Naive thymus-derived CD4-positive, alpha-beta T cell (primary cell): ENCODE measurements at regions not wholly inside any gene's neighbourhood (a gene's known extent, or its start where the extent isn't known, plus 50 kb on each side); places are given as distances from the start of the nearest gene placed in this dataset.

Source experiments
- ATAC-seq: fragments of 150-1000 bp; cut with Tn5 transposase; 2 replicates; pipeline ENCODE4 v1.10.0; 2021; ENCODE audit warnings: mild to moderate bottlenecking, moderate library complexity
- CTCF ChIA-PET: fragments of 350-600 bp; sonication (Branson Sonifier 250); formaldehyde crosslinking; loops from one replicate; lab custom pipeline; 2021; ENCODE audit warnings: antibody characterized with exemption; lab: Charles Lee
- POLR2A ChIA-PET: fragments of 350-600 bp; sonication (Branson Sonifier 250); formaldehyde crosslinking; loops from one replicate; lab custom pipeline; 2021; ENCODE audit warnings: antibody characterized with exemption, inconsistent platforms; lab: Charles Lee
- DNase-seq, 9 donors: peaks; one replicate each; pipeline versions ENCODE4 v3.0.0 to v3.0.0-alpha.2; 2020 to 2022; ENCODE audit warnings: mixed read lengths in 1 of 9
- H3K27ac ChIP-seq: one replicate; pipeline ENCODE4 v1.7.0; 2013; ENCODE audit warnings: mild to moderate bottlenecking, low read depth, low read length, moderate library complexity
- H3K27me3 ChIP-seq, 2 donors: one replicate each; pipeline ENCODE4 v1.7.0; 2013; ENCODE audit warnings: low read length in 2 of 2, mild to moderate bottlenecking in 2 of 2, moderate library complexity in 2 of 2; ENCODE audit not compliant: control insufficient read depth in 2 of 2, insufficient read depth in 2 of 2
- H3K36me3 ChIP-seq, 3 experiments: 1 replicate in 2 of 3; 2 replicates in 1 of 3; pipeline ENCODE4 v1.7.0; 2013; ENCODE audit warnings: low read length in 3 of 3, mild to moderate bottlenecking in 3 of 3, moderate library complexity in 1 of 3; ENCODE audit not compliant: insufficient read depth in 3 of 3, control insufficient read depth in 2 of 3
- H3K4me1 ChIP-seq, 2 donors: one replicate each; pipeline ENCODE4 v1.7.0; 2013; ENCODE audit warnings: low read length in 2 of 2, mild to moderate bottlenecking in 2 of 2, moderate library complexity in 1 of 2; ENCODE audit not compliant: control insufficient read depth in 2 of 2, insufficient read depth in 2 of 2
- H3K4me3 ChIP-seq: 2 replicates; pipeline ENCODE4 v1.7.0; 2013; ENCODE audit warnings: mild to moderate bottlenecking, low read length
- H3K9me3 ChIP-seq, 3 experiments: 1 replicate in 2 of 3; 2 replicates in 1 of 3; pipeline ENCODE4 v1.7.0; 2013; ENCODE audit warnings: low read length in 3 of 3; ENCODE audit not compliant: control insufficient read depth in 2 of 3
- H3K27ac Mint-ChIP-seq, 9 donors: one replicate each; pipeline ENCODE4 v1.8.0; 2020 to 2022; ENCODE audit warnings: mixed read lengths in 9 of 9, mild to moderate bottlenecking in 8 of 9, moderate library complexity in 5 of 9, inconsistent platforms in 2 of 9
- H3K27me3 Mint-ChIP-seq, 5 donors: one replicate each; pipeline ENCODE4 v1.8.0; 2021 to 2022; ENCODE audit warnings: mixed read lengths in 5 of 5, mild to moderate bottlenecking in 1 of 5
- H3K36me3 Mint-ChIP-seq, 5 donors: one replicate each; pipeline ENCODE4 v1.8.0; 2020 to 2022; ENCODE audit warnings: mixed read lengths in 5 of 5, mild to moderate bottlenecking in 3 of 5, inconsistent platforms in 1 of 5
- H3K4me1 Mint-ChIP-seq, 7 donors: one replicate each; pipeline ENCODE4 v1.8.0; 2020 to 2022; ENCODE audit warnings: mixed read lengths in 7 of 7, mild to moderate bottlenecking in 3 of 7, inconsistent platforms in 1 of 7
- H3K4me3 Mint-ChIP-seq, 10 donors: one replicate each; pipeline ENCODE4 v1.8.0; 2020 to 2022; ENCODE audit warnings: mild to moderate bottlenecking in 10 of 10, mixed read lengths in 10 of 10, moderate library complexity in 6 of 10, inconsistent platforms in 2 of 10
- H3K9me3 Mint-ChIP-seq, 11 donors: one replicate each; pipeline ENCODE4 v1.8.0; 2020 to 2022; ENCODE audit warnings: mixed read lengths in 11 of 11, mild to moderate bottlenecking in 4 of 11, inconsistent platforms in 1 of 11, moderate library complexity in 1 of 11
- intact Hi-C, 2 donors: fragments of 100-400 bp; cut with micrococcal nuclease; formaldehyde crosslinking; loops; one replicate each; pipeline ENCODE4 v1.15.1; 2023

DNA sequence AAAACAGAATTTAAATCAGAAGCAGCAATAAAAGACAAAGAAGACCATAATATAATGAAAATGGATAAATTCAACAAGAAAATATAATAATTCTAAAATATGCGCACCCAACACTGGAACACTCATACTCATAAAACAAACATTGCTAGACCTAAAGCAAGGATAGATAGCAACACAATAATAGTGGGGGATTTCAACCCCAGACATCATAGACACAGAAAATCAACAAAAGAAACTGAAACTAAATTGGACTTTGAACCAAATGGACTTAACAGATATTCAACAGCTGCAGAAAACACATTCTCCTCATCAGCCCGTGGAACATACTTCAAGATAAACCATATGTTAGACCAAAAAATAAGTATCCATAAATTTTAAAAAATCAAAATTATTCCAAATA lies 1552.6 kb downstream of the C4orf33 start:
- POLR2A ChIA-PET = no interaction called here
- intact Hi-C loops = no loop called here
- H3K4me1 Mint-ChIP-seq = no peaks in the 10 kb centered on the region

GRCh38 chr4:130653842-130654241 lies 1557.9 kb downstream of the C4orf33 start:
- Histone ChIP-seq H3K4me1 (no peaks in the 10 kb centered on the region), H3K27ac (no peak overlapping the region), H3K27me3 (no peaks in the 10 kb centered on the region), H3K9me3 (no peaks in the 10 kb centered on the region), H3K36me3 (no peaks in the 10 kb centered on the region), H3K4me3 (no peak overlapping the region)
- Mint-ChIP-seq H3K36me3 (peaks cover 0 to 4% (median 0%) of the 10 kb centered on the region in 5 donors), H3K4me3 (no peak overlapping the region), H3K27ac (no peak overlapping the region), H3K9me3 (peaks cover 2 to 43% (median 12%) of the 10 kb centered on the region in 11 donors), H3K4me1 (no peaks in the 10 kb centered on the region), H3K27me3 (no peaks in the 10 kb centered on the region)
- CTCF ChIA-PET = no interaction called here
- no peak for ATAC-seq
- POLR2A ChIA-PET = no interaction called here
- no peak for DNase-seq
- intact Hi-C loops = no loop called here

More for the DNA sequence above, 1552.6 kb downstream of the C4orf33 start:
- Mint-ChIP-seq H3K36me3 (peaks cover 0 to 4% (median 0%) of the 10 kb centered on the region in 5 donors), H3K27me3 (no peaks in the 10 kb centered on the region), H3K9me3 (peaks cover 2 to 22% (median 10%) of the 10 kb centered on the region in 11 donors), H3K4me3 (no peak overlapping the region), H3K27ac (no peak overlapping the region)
- Histone ChIP-seq H3K4me3 (no peak overlapping the region), H3K9me3 (no peaks in the 10 kb centered on the region), H3K36me3 (no peaks in the 10 kb centered on the region), H3K27me3 (no peaks in the 10 kb centered on the region), H3K27ac (no peak overlapping the region), H3K4me1 (no peaks in the 10 kb centered on the region)
- DNase-seq (no peak), ATAC-seq (no peak)
- CTCF ChIA-PET = no interaction called here

DNA sequence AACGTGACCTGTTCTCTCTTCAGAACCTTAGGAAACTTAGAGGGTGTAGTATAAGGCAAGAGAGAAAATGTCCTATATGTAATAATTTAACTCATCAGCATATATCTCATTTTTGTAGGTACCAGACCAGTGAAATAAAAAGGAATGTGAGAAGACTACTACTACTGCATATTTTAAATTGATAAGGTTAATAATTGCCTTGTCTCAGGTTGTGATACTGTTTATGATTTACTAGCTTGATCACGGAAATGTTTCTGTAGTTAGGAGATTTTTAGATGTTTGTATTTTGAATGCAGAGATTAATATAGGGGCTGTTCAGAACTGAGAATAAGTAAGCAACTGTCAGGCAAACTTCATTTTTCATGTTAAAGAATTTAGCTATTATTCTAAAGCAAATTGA lies 1563.4 kb downstream of the C4orf33 start:
- Mint-ChIP-seq H3K4me3 (no peak overlapping the region), H3K9me3 (peaks cover 0 to 15% (median 6%) of the 10 kb centered on the region in 11 donors), H3K36me3 (no peaks in the 10 kb centered on the region), H3K27ac (no peak overlapping the region), H3K27me3 (no peaks in the 10 kb centered on the region), H3K4me1 (no peaks in the 10 kb centered on the region)
- no peak for ATAC-seq
- no peaks in the 10 kb centered on the region for H3K27me3 ChIP-seq
- no peaks in the 10 kb centered on the region for H3K36me3 ChIP-seq
- H3K4me1 ChIP-seq = no peaks in the 10 kb centered on the region
- ChIA-PET POLR2A (no interaction called here), CTCF (no interaction called here)
- no peak for DNase-seq
- no peak overlapping the region for H3K27ac ChIP-seq
- H3K4me3 ChIP-seq = no peak overlapping the region
- intact Hi-C loops = no loop called here
- H3K9me3 ChIP-seq = no peaks in the 10 kb centered on the region

DNA sequence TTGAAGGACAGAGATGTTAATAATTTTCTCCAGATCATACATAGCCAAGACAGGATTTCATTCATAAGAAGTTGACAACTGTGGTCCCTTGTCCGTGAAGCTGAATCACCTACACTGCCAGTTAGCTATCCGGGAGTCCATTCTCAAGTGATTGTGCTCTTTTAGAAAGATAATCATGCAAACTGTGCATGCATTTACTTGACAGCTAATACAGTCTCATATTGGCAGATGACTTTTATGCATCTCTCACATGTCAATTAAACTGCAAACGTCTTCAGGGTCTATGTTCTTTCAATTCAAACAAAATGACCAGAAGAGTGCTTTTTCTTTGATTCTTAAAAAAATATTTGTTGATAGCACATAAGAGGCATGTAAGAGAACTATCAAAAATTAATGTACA lies 1572.9 kb downstream of the C4orf33 start:
- Histone ChIP-seq H3K4me1 (no peaks in the 10 kb centered on the region), H3K4me3 (no peak overlapping the region), H3K27me3 (no peaks in the 10 kb centered on the region), H3K36me3 (no peaks in the 10 kb centered on the region), H3K9me3 (no peaks in the 10 kb centered on the region), H3K27ac (no peak overlapping the region)
- CTCF ChIA-PET = no interaction called here
- POLR2A ChIA-PET = no interaction called here
- DNase-seq = no peak
- H3K36me3 Mint-ChIP-seq = no peaks in the 10 kb centered on the region
- no peaks in the 10 kb centered on the region for H3K4me1 Mint-ChIP-seq
- peaks cover 0 to 16% (median 1%) of the 10 kb centered on the region in 11 donors for H3K9me3 Mint-ChIP-seq
- ATAC-seq = no peak
- H3K27me3 Mint-ChIP-seq = no peaks in the 10 kb centered on the region
- H3K27ac Mint-ChIP-seq = no peak overlapping the region
- no peak overlapping the region for H3K4me3 Mint-ChIP-seq
- intact Hi-C loops = no loop called here

DNA sequence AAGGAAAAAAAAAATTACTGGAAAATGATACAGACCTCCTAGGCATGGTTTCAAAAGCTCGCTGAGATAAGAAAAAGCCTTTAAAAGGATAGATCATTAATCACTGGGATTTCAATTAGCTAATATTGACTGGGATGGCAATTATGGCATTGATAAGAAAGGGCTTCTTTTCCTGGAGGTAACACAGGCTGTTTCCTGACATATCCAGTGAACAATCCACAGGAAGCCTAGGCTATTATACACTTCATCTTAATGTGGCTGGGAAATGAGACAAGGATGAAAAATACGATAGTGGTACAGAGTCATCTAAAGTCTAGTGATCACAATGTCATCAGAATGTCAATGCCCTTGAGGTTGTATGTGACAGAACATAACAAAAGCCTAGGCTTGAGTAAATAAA lies 1579.3 kb downstream of the C4orf33 start:
- H3K9me3 Mint-ChIP-seq = peaks cover 0 to 6% (median 2%) of the 10 kb centered on the region in 11 donors
- Histone ChIP-seq H3K9me3 (no peaks in the 10 kb centered on the region), H3K27me3 (no peaks in the 10 kb centered on the region), H3K27ac (no peak overlapping the region), H3K4me1 (no peaks in the 10 kb centered on the region), H3K4me3 (no peak overlapping the region), H3K36me3 (no peaks in the 10 kb centered on the region)
- intact Hi-C loops = no loop called here
- POLR2A ChIA-PET = no interaction called here
- H3K27me3 Mint-ChIP-seq = no peaks in the 10 kb centered on the region
- no peak for DNase-seq
- no peak overlapping the region for H3K4me3 Mint-ChIP-seq
- H3K27ac Mint-ChIP-seq = no peak overlapping the region
- ATAC-seq = no peak
- H3K4me1 Mint-ChIP-seq = no peaks in the 10 kb centered on the region
- CTCF ChIA-PET = interaction anchor here (0.6 kb wide), 1 partner anchor 1618 kb away, joined by 6 read pairs; no protein-coding TSS in a partner anchor
- no peaks in the 10 kb centered on the region for H3K36me3 Mint-ChIP-seq

- no peaks in the 10 kb centered on the region for H3K27me3 Mint-ChIP-seq
- ATAC-seq = no peak
- intact Hi-C loops = no loop called here
Measured at GRCh38 chr4:130689181-130689580, 1593.2 kb downstream of the C4orf33 start.

GRCh38 chr4:130698251-130698650 lies 1602.3 kb downstream of the C4orf33 start:
- Mint-ChIP-seq H3K27me3 (no peaks in the 10 kb centered on the region), H3K4me3 (no peak overlapping the region), H3K4me1 (no peaks in the 10 kb centered on the region), H3K9me3 (peaks cover 0 to 40% (median 1%) of the 10 kb centered on the region in 11 donors), H3K27ac (no peak overlapping the region), H3K36me3 (no peaks in the 10 kb centered on the region)
- no peaks in the 10 kb centered on the region for H3K9me3 ChIP-seq
- no peak overlapping the region for H3K27ac ChIP-seq
- DNase-seq (no peak), ATAC-seq (no peak)
- POLR2A ChIA-PET = no interaction called here
- CTCF ChIA-PET = no interaction called here
- no peaks in the 10 kb centered on the region for H3K27me3 ChIP-seq
- intact Hi-C loops = no loop called here
- H3K4me1 ChIP-seq = no peaks in the 10 kb centered on the region
- no peaks in the 10 kb centered on the region for H3K36me3 ChIP-seq
- H3K4me3 ChIP-seq = no peak overlapping the region

More at GRCh38 chr4:130689181-130689580, 1593.2 kb downstream of the C4orf33 start:
- no peak for DNase-seq
- Histone ChIP-seq H3K36me3 (no peaks in the 10 kb centered on the region), H3K4me3 (no peak overlapping the region), H3K27me3 (no peaks in the 10 kb centered on the region), H3K4me1 (no peaks in the 10 kb centered on the region), H3K9me3 (no peaks in the 10 kb centered on the region), H3K27ac (no peak overlapping the region)
- Mint-ChIP-seq H3K9me3 (peaks cover 0 to 7% (median 0%) of the 10 kb centered on the region in 11 donors), H3K27ac (no peak overlapping the region), H3K36me3 (no peaks in the 10 kb centered on the region), H3K4me1 (no peaks in the 10 kb centered on the region), H3K4me3 (no peak overlapping the region)
- POLR2A ChIA-PET = no interaction called here
- CTCF ChIA-PET = no interaction called here
